HEK293 (cell line): ENCODE measurements at regions not wholly inside any gene's neighbourhood (a gene's known extent, or its start where the extent isn't known, plus 50 kb on each side); places are given as distances from the start of the nearest gene placed in this dataset.

Source experiments
- GLI4 ChIP-seq: fragments of 450-650 bp; formaldehyde crosslinking; IDR thresholded peaks from 2 replicates; pipeline ENCODE4 v1.5.1; 2016; ENCODE audit warnings: missing biosample characterization, missing genetic modification characterization
- SP3 ChIP-seq: fragments of 450-650 bp; formaldehyde crosslinking; IDR thresholded peaks from 2 replicates; pipeline ENCODE4 v1.5.1; 2016; ENCODE audit warnings: missing biosample characterization, missing genetic modification characterization
- SP7 ChIP-seq: fragments of 450-650 bp; formaldehyde crosslinking; IDR thresholded peaks from 2 replicates; pipeline ENCODE4 v1.5.1; 2016; ENCODE audit warnings: missing biosample characterization, missing genetic modification characterization
- ZNF146 ChIP-seq: fragments of 450-650 bp; formaldehyde crosslinking; IDR thresholded peaks from 2 replicates; pipeline ENCODE4 v1.5.1; 2016; ENCODE audit warnings: missing biosample characterization, missing genetic modification characterization
- ZNF239 ChIP-seq: fragments of 450-650 bp; formaldehyde crosslinking; IDR thresholded peaks from 2 replicates; pipeline ENCODE4 v1.5.1; 2016; ENCODE audit warnings: missing biosample characterization, missing genetic modification characterization
- ZNF510 ChIP-seq: fragments of 450-650 bp; formaldehyde crosslinking; IDR thresholded peaks from 2 replicates; pipeline ENCODE4 v1.5.1; 2018; ENCODE audit warnings: mild to moderate bottlenecking, missing genetic modification characterization, missing biosample characterization; ENCODE audit not compliant: insufficient replicate concordance
- ZNF626 ChIP-seq: fragments of 450-650 bp; sonication (Bioruptor Pico); formaldehyde crosslinking; IDR thresholded peaks from 2 replicates; pipeline ENCODE4 v1.5.1; 2018; ENCODE audit warnings: missing biosample characterization, missing genetic modification characterization, inconsistent platforms
- ZNF747 ChIP-seq: fragments of 450-650 bp; formaldehyde crosslinking; IDR thresholded peaks from 2 replicates; pipeline ENCODE4 v1.5.1; 2016; ENCODE audit warnings: missing biosample characterization, missing genetic modification characterization
- TF ChIP-seq, protein P1 (sequence below): fragments of 450-650 bp; IDR thresholded peaks from 2 replicates; pipeline ENCODE4 v1.5.1; 2018; ENCODE audit warnings: missing biosample characterization, missing genetic modification characterization
- TF ChIP-seq, protein P2 (sequence below): fragments of 450-650 bp; formaldehyde crosslinking; IDR thresholded peaks from 2 replicates; pipeline ENCODE4 v1.5.1; 2016; ENCODE audit warnings: missing biosample characterization, missing genetic modification characterization
- TF ChIP-seq, protein P3 (sequence below): IDR thresholded peaks from 2 replicates; pipeline ENCODE4 v1.6.1; 2011; ENCODE audit warnings: mild to moderate bottlenecking, low read depth, low read length, borderline replicate concordance
- TF ChIP-seq, protein P4 (sequence below): fragments of 450-650 bp; formaldehyde crosslinking; IDR thresholded peaks from 2 replicates; pipeline ENCODE4; 2016; ENCODE audit warnings: missing biosample characterization, missing genetic modification characterization
- TF ChIP-seq, protein P5 (sequence below): fragments of 450-650 bp; formaldehyde crosslinking; IDR thresholded peaks from 2 replicates; pipeline ENCODE4 v1.5.1; 2016; ENCODE audit warnings: missing biosample characterization, missing genetic modification characterization

DNA sequence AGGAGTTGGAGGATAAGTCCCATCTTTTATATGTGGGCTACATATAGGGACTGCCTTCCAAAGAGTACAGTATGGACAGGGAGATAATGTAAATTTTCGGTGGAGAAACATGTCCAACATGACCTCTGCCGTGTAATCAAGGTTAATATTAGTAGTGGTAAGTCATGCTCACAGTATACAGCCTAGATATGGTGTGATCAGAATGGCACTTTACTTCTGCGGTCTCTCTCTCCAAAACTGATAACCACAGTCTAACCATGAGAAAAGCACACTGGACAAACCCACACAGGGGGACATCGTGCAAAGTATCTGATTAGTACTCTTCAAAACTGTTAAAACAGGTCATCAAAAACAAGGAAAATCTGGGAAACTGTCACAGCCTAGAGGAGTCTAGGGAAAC, 66.6 kb upstream of the PLCL2 start:
- TF ChIP-seq, protein P1, sequence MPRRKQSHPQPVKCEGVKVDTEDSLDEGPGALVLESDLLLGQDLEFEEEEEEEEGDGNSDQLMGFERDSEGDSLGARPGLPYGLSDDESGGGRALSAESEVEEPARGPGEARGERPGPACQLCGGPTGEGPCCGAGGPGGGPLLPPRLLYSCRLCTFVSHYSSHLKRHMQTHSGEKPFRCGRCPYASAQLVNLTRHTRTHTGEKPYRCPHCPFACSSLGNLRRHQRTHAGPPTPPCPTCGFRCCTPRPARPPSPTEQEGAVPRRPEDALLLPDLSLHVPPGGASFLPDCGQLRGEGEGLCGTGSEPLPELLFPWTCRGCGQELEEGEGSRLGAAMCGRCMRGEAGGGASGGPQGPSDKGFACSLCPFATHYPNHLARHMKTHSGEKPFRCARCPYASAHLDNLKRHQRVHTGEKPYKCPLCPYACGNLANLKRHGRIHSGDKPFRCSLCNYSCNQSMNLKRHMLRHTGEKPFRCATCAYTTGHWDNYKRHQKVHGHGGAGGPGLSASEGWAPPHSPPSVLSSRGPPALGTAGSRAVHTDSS (tag by site-specific recombination): no peak
- no peak for TF ChIP-seq SP7 (tag by site-specific recombination)
- TF ChIP-seq, protein P2, sequence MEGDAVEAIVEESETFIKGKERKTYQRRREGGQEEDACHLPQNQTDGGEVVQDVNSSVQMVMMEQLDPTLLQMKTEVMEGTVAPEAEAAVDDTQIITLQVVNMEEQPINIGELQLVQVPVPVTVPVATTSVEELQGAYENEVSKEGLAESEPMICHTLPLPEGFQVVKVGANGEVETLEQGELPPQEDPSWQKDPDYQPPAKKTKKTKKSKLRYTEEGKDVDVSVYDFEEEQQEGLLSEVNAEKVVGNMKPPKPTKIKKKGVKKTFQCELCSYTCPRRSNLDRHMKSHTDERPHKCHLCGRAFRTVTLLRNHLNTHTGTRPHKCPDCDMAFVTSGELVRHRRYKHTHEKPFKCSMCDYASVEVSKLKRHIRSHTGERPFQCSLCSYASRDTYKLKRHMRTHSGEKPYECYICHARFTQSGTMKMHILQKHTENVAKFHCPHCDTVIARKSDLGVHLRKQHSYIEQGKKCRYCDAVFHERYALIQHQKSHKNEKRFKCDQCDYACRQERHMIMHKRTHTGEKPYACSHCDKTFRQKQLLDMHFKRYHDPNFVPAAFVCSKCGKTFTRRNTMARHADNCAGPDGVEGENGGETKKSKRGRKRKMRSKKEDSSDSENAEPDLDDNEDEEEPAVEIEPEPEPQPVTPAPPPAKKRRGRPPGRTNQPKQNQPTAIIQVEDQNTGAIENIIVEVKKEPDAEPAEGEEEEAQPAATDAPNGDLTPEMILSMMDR (tag by site-specific recombination): no peak
- no peak for TF ChIP-seq GLI4 (tag by site-specific recombination)
- TF ChIP-seq SP3 (tag by site-specific recombination): no peak
- TF ChIP-seq, protein P3, sequence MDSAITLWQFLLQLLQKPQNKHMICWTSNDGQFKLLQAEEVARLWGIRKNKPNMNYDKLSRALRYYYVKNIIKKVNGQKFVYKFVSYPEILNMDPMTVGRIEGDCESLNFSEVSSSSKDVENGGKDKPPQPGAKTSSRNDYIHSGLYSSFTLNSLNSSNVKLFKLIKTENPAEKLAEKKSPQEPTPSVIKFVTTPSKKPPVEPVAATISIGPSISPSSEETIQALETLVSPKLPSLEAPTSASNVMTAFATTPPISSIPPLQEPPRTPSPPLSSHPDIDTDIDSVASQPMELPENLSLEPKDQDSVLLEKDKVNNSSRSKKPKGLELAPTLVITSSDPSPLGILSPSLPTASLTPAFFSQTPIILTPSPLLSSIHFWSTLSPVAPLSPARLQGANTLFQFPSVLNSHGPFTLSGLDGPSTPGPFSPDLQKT: no peak
- no peak for TF ChIP-seq ZNF626
- no peak for TF ChIP-seq ZNF239 (tag by site-specific recombination)
- TF ChIP-seq, protein P4, sequence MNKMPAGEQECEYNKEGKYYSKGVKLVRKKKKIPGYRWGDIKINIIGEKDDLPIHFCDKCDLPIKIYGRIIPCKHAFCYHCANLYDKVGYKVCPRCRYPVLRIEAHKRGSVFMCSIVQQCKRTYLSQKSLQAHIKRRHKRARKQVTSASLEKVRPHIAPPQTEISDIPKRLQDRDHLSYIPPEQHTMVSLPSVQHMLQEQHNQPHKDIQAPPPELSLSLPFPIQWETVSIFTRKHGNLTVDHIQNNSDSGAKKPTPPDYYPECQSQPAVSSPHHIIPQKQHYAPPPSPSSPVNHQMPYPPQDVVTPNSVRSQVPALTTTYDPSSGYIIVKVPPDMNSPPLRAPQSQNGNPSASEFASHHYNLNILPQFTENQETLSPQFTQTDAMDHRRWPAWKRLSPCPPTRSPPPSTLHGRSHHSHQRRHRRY (tag by site-specific recombination): no peak
- no peak for TF ChIP-seq ZNF747 (tag by site-specific recombination)
- TF ChIP-seq, protein P5, sequence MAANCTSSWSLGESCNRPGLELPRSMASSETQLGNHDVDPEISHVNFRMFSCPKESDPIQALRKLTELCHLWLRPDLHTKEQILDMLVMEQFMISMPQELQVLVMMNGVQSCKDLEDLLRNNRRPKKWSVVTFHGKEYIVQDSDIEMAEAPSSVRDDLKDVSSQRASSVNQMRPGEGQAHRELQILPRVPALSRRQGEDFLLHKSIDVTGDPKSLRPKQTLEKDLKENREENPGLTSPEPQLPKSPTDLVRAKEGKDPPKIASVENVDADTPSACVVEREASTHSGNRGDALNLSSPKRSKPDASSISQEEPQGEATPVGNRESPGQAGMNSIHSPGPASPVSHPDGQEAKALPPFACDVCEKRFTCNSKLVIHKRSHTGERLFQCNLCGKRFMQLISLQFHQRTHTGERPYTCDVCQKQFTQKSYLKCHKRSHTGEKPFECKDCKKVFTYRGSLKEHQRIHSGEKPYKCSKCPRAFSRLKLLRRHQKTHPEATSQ (tag by site-specific recombination): no peak
- no peak for TF ChIP-seq ZNF146 (tag by site-specific recombination)
- TF ChIP-seq ZNF510 (tag by site-specific recombination): no peak
